SU-DHL-6 (cell line): ENCODE measurements at regions not wholly inside any gene's neighbourhood (a gene's known extent, or its start where the extent isn't known, plus 50 kb on each side); places are given as distances from the start of the nearest gene placed in this dataset.

Source experiments
- H2AFZ ChIP-seq: fragments of 200-600 bp; sonication (generic); 2 replicates; pipeline ENCODE4 v1.6.1; 2014; ENCODE audit warnings: low read depth, mild to moderate bottlenecking, moderate library complexity, mixed read lengths, antibody characterized with exemption, low read length; ENCODE audit not compliant: severe bottlenecking
- H3F3A ChIP-seq: fragments of 200-600 bp; shearing (Covaris generic); 2 replicates; pipeline ENCODE4 v1.6.0; 2016; ENCODE audit warnings: antibody characterized with exemption, mild to moderate bottlenecking; ENCODE audit not compliant: insufficient read depth
- H3K27ac ChIP-seq: fragments of 200-600 bp; sonication (generic); 2 replicates; pipeline ENCODE4 v1.5.1; 2016; ENCODE audit warnings: low read depth, mild to moderate bottlenecking, low read length, moderate library complexity, mixed read lengths
- H3K27me3 ChIP-seq: fragments of 200-600 bp; sonication (generic), shearing (Covaris generic); 2 replicates; pipeline ENCODE4 v1.6.0; 2014; ENCODE audit warnings: mild to moderate bottlenecking, low read length
- H3K36me3 ChIP-seq: fragments of 200-600 bp; sonication (generic); 2 replicates; pipeline ENCODE4 v1.6.1; 2014; ENCODE audit warnings: mild to moderate bottlenecking, low read length, mixed read lengths
- H3K4me2 ChIP-seq: fragments of 300-600, 200-600 bp; shearing (Covaris generic), sonication (generic); 2 replicates; pipeline ENCODE4 v1.6.0; 2014; ENCODE audit warnings: low read length, low read depth, mild to moderate bottlenecking; ENCODE audit not compliant: poor library complexity, severe bottlenecking
- H3K4me3 ChIP-seq: fragments of 200-600 bp; sonication (generic); 2 replicates; pipeline ENCODE4 v1.5.1; 2014; ENCODE audit warnings: antibody characterized with exemption, low read length, mild to moderate bottlenecking, mixed read lengths; ENCODE audit not compliant: insufficient read depth, poor library complexity, severe bottlenecking
- H3K79me2 ChIP-seq: fragments of 200-600 bp; sonication (generic); 2 replicates; pipeline ENCODE4 v1.6.1; 2014; ENCODE audit warnings: mild to moderate bottlenecking, low read length, moderate library complexity; ENCODE audit not compliant: insufficient read depth
- H3K9ac ChIP-seq: fragments of 200-600 bp; sonication (generic); 2 replicates; pipeline ENCODE4 v1.7.0; 2014; ENCODE audit warnings: mild to moderate bottlenecking, low read length
- H3K9me2 ChIP-seq: fragments of 200-600 bp; sonication (generic); replicated peaks from 2 replicates; pipeline ENCODE4 v1.6.1; 2014; ENCODE audit warnings: low read length; ENCODE audit not compliant: insufficient read depth
- H3K9me3 ChIP-seq: fragments of 200-600 bp; sonication (generic); 2 replicates; pipeline ENCODE4 v1.6.1; 2014; ENCODE audit warnings: low read length, mixed read lengths; ENCODE audit not compliant: insufficient read depth
- H4K20me1 ChIP-seq: fragments of 200-600 bp; sonication (generic); 2 replicates; pipeline ENCODE4 v1.6.1; 2014; ENCODE audit warnings: low read depth, mild to moderate bottlenecking, antibody characterized with exemption, low read length, moderate library complexity, mixed read lengths
- EZH2phosphoT487 ChIP-seq: fragments of 200-600 bp; sonication (generic), shearing (Covaris generic); conservative IDR thresholded peaks from 2 replicates; pipeline ENCODE4 v1.6.1; 2018; ENCODE audit warnings: mild to moderate bottlenecking, antibody characterized with exemption, low read length, moderate library complexity, mixed read lengths
- TF ChIP-seq, protein P1 (sequence below): fragments of 200-600 bp; sonication (generic); IDR thresholded peaks from one replicate; pipeline ENCODE4 v1.5.1; 2017; ENCODE audit warnings: antibody characterized with exemption, mild to moderate bottlenecking, low read length, moderate library complexity; ENCODE audit not compliant: insufficient read depth, poor library complexity, severe bottlenecking

DNA sequence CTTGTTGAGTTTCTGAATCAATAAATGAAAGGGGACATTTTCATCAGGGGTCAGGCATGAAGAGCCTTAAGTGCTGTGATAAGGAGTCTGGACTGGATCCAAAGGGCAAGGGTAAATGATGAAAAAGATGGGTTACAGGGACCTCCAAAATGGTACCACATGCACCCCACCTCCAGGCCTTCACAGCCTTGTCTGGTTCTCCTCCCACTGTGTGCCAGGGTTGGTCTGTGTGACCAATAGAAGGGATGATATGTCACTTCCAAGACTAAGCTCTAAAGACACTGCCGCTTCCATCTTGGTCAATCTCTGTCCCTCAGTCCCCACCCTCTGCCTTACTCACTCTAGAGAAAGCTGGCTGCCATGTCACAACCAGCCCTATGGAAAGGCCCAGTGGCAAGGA, 140.6 kb downstream of the ZNF281 start:
- Histone ChIP-seq H3K4me3 (no peak overlapping the region), H2AFZ (no peak overlapping the region)
- TF ChIP-seq EZH2phosphoT487 = no peak
- TF ChIP-seq, protein P1, sequence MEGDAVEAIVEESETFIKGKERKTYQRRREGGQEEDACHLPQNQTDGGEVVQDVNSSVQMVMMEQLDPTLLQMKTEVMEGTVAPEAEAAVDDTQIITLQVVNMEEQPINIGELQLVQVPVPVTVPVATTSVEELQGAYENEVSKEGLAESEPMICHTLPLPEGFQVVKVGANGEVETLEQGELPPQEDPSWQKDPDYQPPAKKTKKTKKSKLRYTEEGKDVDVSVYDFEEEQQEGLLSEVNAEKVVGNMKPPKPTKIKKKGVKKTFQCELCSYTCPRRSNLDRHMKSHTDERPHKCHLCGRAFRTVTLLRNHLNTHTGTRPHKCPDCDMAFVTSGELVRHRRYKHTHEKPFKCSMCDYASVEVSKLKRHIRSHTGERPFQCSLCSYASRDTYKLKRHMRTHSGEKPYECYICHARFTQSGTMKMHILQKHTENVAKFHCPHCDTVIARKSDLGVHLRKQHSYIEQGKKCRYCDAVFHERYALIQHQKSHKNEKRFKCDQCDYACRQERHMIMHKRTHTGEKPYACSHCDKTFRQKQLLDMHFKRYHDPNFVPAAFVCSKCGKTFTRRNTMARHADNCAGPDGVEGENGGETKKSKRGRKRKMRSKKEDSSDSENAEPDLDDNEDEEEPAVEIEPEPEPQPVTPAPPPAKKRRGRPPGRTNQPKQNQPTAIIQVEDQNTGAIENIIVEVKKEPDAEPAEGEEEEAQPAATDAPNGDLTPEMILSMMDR = no peak

DNA sequence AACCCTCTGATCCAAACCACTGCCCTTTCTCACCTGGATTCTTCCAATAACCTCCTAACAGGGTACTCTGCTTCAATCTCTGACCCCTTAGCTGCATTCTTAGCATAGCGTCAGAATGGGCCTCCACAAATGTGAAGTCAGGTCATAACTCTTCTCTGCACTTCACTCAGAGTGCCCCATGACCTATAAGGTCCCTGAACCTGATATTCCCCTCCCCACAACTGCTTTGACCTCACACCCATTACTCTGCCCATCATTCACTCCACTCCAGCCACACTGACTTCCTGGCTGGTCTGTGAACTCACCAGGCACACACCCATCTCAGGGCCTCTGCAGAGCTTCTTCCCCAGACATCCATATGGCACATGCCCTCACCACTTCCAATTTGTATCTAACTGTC, 141.9 kb downstream of the ZNF281 start:
- Histone ChIP-seq H3K27me3 (no peaks in the 10 kb centered on the region), H3K9ac (no peak overlapping the region), H3K27ac (no peak overlapping the region), H4K20me1 (no peaks in the 10 kb centered on the region), H3K9me3 (no peaks in the 10 kb centered on the region), H2AFZ (no peak overlapping the region), H3K9me2 (no peaks in the 10 kb centered on the region; the same call in 1 of the 2 replicates), H3K79me2 (no peaks in the 10 kb centered on the region), H3K4me2 (no peak overlapping the region), H3F3A (no peaks in the 10 kb centered on the region), H3K4me3 (no peak overlapping the region), H3K36me3 (no peaks in the 10 kb centered on the region)
- TF ChIP-seq EZH2phosphoT487 = no peak
- TF ChIP-seq, protein P1 = no peak

More for the DNA sequence above, 140.6 kb downstream of the ZNF281 start:
- Histone ChIP-seq H3K9me3 (no peaks in the 10 kb centered on the region), H3K36me3 (no peaks in the 10 kb centered on the region), H3K27me3 (no peaks in the 10 kb centered on the region), H3K9me2 (no peaks in the 10 kb centered on the region; the same call in 1 of the 2 replicates), H3F3A (no peaks in the 10 kb centered on the region), H4K20me1 (no peaks in the 10 kb centered on the region), H3K79me2 (no peaks in the 10 kb centered on the region), H3K27ac (no peak overlapping the region), H3K9ac (no peak overlapping the region), H3K4me2 (no peak overlapping the region)

DNA sequence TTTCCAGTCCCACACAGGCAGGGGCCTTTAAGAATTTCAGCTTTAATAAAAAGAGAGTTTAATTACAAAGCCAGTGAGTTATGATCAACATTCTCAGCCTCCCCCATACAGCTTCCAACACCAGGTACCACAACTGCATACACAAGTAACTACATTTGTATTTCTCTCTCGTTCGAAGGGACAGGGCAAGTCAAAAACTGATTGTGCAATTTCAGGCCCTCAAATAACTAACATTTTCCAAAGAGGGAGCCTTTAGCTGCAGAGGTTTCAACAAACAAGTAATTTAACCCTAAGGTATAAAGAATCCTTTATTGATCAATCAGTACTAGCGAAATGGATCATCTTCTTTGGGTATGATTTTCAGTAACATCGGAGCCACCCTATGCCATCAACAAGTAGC, 142.4 kb downstream of the ZNF281 start:
- H3K9ac ChIP-seq = no peak overlapping the region
- H3K4me3 ChIP-seq = no peak overlapping the region
- no peaks in the 10 kb centered on the region; the same call in 1 of the 2 replicates for H3K9me2 ChIP-seq
- H2AFZ ChIP-seq = no peak overlapping the region
- H3K9me3 ChIP-seq = no peaks in the 10 kb centered on the region
- H3K4me2 ChIP-seq = no peak overlapping the region
- no peaks in the 10 kb centered on the region for H3K27me3 ChIP-seq
- TF ChIP-seq EZH2phosphoT487 = no peak
- TF ChIP-seq, protein P1 = no peak
- no peaks in the 10 kb centered on the region for H4K20me1 ChIP-seq
- H3F3A ChIP-seq = no peaks in the 10 kb centered on the region
- no peaks in the 10 kb centered on the region for H3K79me2 ChIP-seq
- no peaks in the 10 kb centered on the region for H3K36me3 ChIP-seq
- H3K27ac ChIP-seq = no peak overlapping the region

DNA sequence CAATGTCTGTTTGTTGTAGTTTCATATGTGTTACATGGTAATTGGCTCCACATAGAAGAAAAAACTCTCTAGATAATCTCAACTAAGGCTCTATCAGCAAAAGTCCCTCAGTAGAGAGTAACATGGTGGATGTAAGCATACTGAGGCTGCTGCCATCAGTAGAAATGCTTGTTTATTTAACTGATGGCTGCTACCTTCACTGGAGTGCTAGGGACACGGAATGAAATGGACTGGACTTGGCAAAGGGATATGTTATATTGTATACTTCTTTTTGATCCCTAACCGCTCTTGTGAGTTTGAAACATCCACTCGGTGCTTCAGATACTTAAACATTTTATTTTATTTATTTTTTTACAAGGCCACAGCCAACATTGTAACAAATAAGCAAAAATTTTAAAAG, 143.0 kb downstream of the ZNF281 start:
- no peaks in the 10 kb centered on the region for H3K27me3 ChIP-seq
- no peak overlapping the region for H3K4me2 ChIP-seq
- no peaks in the 10 kb centered on the region for H4K20me1 ChIP-seq
- H3K79me2 ChIP-seq = no peaks in the 10 kb centered on the region
- no peak overlapping the region for H3K4me3 ChIP-seq
- no peaks in the 10 kb centered on the region for H3K9me3 ChIP-seq
- no peak for TF ChIP-seq EZH2phosphoT487
- no peak overlapping the region for H2AFZ ChIP-seq
- H3F3A ChIP-seq = no peaks in the 10 kb centered on the region
- H3K9ac ChIP-seq = no peak overlapping the region
- H3K27ac ChIP-seq = no peak overlapping the region
- no peaks in the 10 kb centered on the region for H3K36me3 ChIP-seq
- no peaks in the 10 kb centered on the region; the same call in 1 of the 2 replicates for H3K9me2 ChIP-seq
